SK-N-SH (cell line): ENCODE measurements at regions not wholly inside any gene's neighbourhood (a gene's known extent, or its start where the extent isn't known, plus 50 kb on each side); places are given as distances from the start of the nearest gene placed in this dataset.

Source experiments
- CTCF ChIA-PET: fragments of 300-600, 350-600 bp; formaldehyde crosslinking; extraction: SDS; loops from one replicate; lab custom pipeline; 2021; lab: Yijun Ruan, JAX
- POLR2A ChIA-PET: fragments of 350-600 bp; sonication (Branson Sonifier 250); formaldehyde crosslinking; extraction: SDS; loops from one replicate; lab custom pipeline; 2020; ENCODE audit warnings: antibody characterized with exemption, inconsistent platforms; lab: Yijun Ruan, JAX
- DNase-seq: peaks from one replicate; pipeline ENCODE4 v3.0.0; 2012
- H2AFZ ChIP-seq: fragments of 200-600 bp; sonication (generic); 2 replicates; pipeline ENCODE4 v1.8.1; 2016; ENCODE audit warnings: antibody characterized with exemption, mild to moderate bottlenecking, low read depth
- H3F3A ChIP-seq: fragments of 200-600 bp; sonication (generic); replicated peaks from 2 replicates; pipeline ENCODE3; 2016; ENCODE audit warnings: antibody characterized with exemption, mild to moderate bottlenecking; ENCODE audit not compliant: insufficient read depth
- H3K27ac ChIP-seq, 2 experiments: fragments of 200-500 bp in 1 of 2; fragments of 200-600 bp in 1 of 2; sonication (Bioruptor generic) in 1 of 2; sonication (generic), shearing (Covaris generic) in 1 of 2; 2 replicates each; pipeline versions ENCODE4 v1.5.1 to v1.6.1; 2014 to 2016; ENCODE audit warnings: low read depth in 2 of 2, inconsistent platforms in 1 of 2, low read length in 1 of 2, mild to moderate bottlenecking in 1 of 2, mixed read lengths in 1 of 2
- H3K27me3 ChIP-seq: fragments of 200-600 bp; sonication (generic), shearing (Covaris generic); 2 replicates; pipeline ENCODE4 v1.6.1; 2016; ENCODE audit warnings: mixed run types; ENCODE audit not compliant: insufficient read depth
- H3K36me3 ChIP-seq, 2 experiments: fragments of 200-500 bp in 1 of 2; fragments of 200-600 bp in 1 of 2; sonication (Bioruptor generic) in 1 of 2; sonication (generic) in 1 of 2; replicated peaks in 1 of 2; 2 replicates each; pipeline versions ENCODE3 to v1.5.1; 2014 to 2016; ENCODE audit warnings: low read length in 1 of 2, mild to moderate bottlenecking in 1 of 2; ENCODE audit not compliant: insufficient read depth in 2 of 2, control insufficient read depth in 1 of 2
- H3K4me1 ChIP-seq, 2 experiments: fragments of 200-500 bp in 1 of 2; fragments of 200-600 bp in 1 of 2; sonication (Bioruptor generic) in 1 of 2; sonication (generic), shearing (Covaris generic) in 1 of 2; 2 replicates each; pipeline versions ENCODE4 v1.5.1 to v1.6.1; 2014 to 2016; ENCODE audit warnings: low read depth in 1 of 2, low read length in 1 of 2, mixed run types in 1 of 2; ENCODE audit not compliant: insufficient read depth in 2 of 2, control insufficient read depth in 1 of 2
- H3K4me2 ChIP-seq: fragments of 200-600 bp; sonication (generic), shearing (Covaris generic); 2 replicates; pipeline ENCODE4 v1.6.1; 2017; ENCODE audit warnings: mixed run types
- H3K4me3 ChIP-seq, 2 experiments: fragments of 200-500 bp in 1 of 2; fragments of 200-600 bp in 1 of 2; sonication (Bioruptor generic) in 1 of 2; sonication (generic), shearing (Covaris generic) in 1 of 2; 2 replicates each; pipeline versions ENCODE4 v1.5.1 to v1.8.1; 2014 to 2016; ENCODE audit warnings: low read depth in 2 of 2, inconsistent platforms in 1 of 2, low read length in 1 of 2, mild to moderate bottlenecking in 1 of 2, mixed read lengths in 1 of 2, moderate library complexity in 1 of 2
- H3K79me2 ChIP-seq: fragments of 200-600 bp; sonication (generic); 2 replicates; pipeline ENCODE4 v1.8.1; 2017; ENCODE audit warnings: mild to moderate bottlenecking; ENCODE audit not compliant: insufficient read depth
- H3K9ac ChIP-seq: fragments of 200-600 bp; sonication (generic); 2 replicates; pipeline ENCODE4 v1.6.1; 2017; ENCODE audit warnings: mixed run types
- H3K9me2 ChIP-seq: fragments of 200-600 bp; sonication (generic); 2 replicates; pipeline ENCODE4 v1.6.1; 2017; ENCODE audit warnings: mixed run types
- H3K9me3 ChIP-seq: fragments of 200-600 bp; sonication (generic); 2 replicates; pipeline ENCODE4 v1.6.1; 2017; ENCODE audit warnings: mixed run types, mild to moderate bottlenecking, moderate library complexity
- H4K20me1 ChIP-seq: fragments of 200-600 bp; sonication (generic); 2 replicates; pipeline ENCODE4 v1.6.1; 2017; ENCODE audit warnings: mild to moderate bottlenecking, mixed run types; ENCODE audit not compliant: insufficient read depth
- CHD2 ChIP-seq: fragments of 150-350 bp; IDR thresholded peaks from 2 replicates; pipeline ENCODE4 v1.6.1; 2018; ENCODE audit warnings: low read length; ENCODE audit not compliant: partially characterized antibody
- ELF1 ChIP-seq: IDR thresholded peaks from 2 replicates; pipeline ENCODE4 v1.4.0; 2012
- EP300 ChIP-seq, 2 experiments: IDR thresholded peaks; 2 replicates each; pipeline versions ENCODE4 v1.4.0 to v1.6.1; 2012; ENCODE audit warnings: borderline replicate concordance in 1 of 2, low read depth in 1 of 2, low read length in 1 of 2
- EZH2phosphoT487 ChIP-seq: fragments of 200-600 bp; sonication (generic); IDR thresholded peaks from 2 replicates; pipeline ENCODE4 v1.6.1; 2017; ENCODE audit warnings: low read depth, mixed run types, mild to moderate bottlenecking, antibody characterized with exemption, moderate library complexity, borderline replicate concordance
- FOXJ3 ChIP-seq: sonication (generic); formaldehyde crosslinking; IDR thresholded peaks from 2 replicates; pipeline ENCODE4 v1.5.1; 2020; ENCODE audit warnings: mild to moderate bottlenecking, missing genetic modification reagents
- GABPA ChIP-seq: IDR thresholded peaks from 2 replicates; pipeline ENCODE4 v1.4.0; 2012; ENCODE audit warnings: low read depth, mild to moderate bottlenecking
- JUND ChIP-seq: IDR thresholded peaks from 2 replicates; pipeline ENCODE4 v1.4.0; 2012
- MXI1 ChIP-seq: IDR thresholded peaks from 2 replicates; pipeline ENCODE4 v1.6.1; 2012; ENCODE audit warnings: mild to moderate bottlenecking, low read depth, low read length, improper control_type of control experiment
- NRF1 ChIP-seq: IDR thresholded peaks from 2 replicates; pipeline ENCODE4 v1.6.1; 2012; ENCODE audit warnings: low read depth, mild to moderate bottlenecking, low read length
- PBX3 ChIP-seq: IDR thresholded peaks from 2 replicates; pipeline ENCODE4; 2012
- RCOR1 ChIP-seq: fragments of 150-350 bp; IDR thresholded peaks from 2 replicates; pipeline ENCODE4 v1.6.1; 2017; ENCODE audit warnings: antibody characterized with exemption, low read length
- REST ChIP-seq: IDR thresholded peaks from 2 replicates; pipeline ENCODE4 v1.6.1; 2012; ENCODE audit warnings: mild to moderate bottlenecking, low read depth, low read length, moderate library complexity
- RFX5 ChIP-seq: IDR thresholded peaks from 2 replicates; pipeline ENCODE4 v1.6.1; 2012; ENCODE audit warnings: mild to moderate bottlenecking, improper control_type of control experiment, low read length
- SIN3A ChIP-seq: IDR thresholded peaks from 2 replicates; pipeline ENCODE4 v1.6.1; 2012; ENCODE audit warnings: low read depth, mild to moderate bottlenecking, low read length, moderate library complexity, borderline replicate concordance
- SMC3 ChIP-seq: IDR thresholded peaks from 2 replicates; pipeline ENCODE4 v1.6.1; 2012; ENCODE audit warnings: low read depth, low read length, improper control_type of control experiment
- TCF12 ChIP-seq: IDR thresholded peaks from 2 replicates; pipeline ENCODE4 v1.4.0; 2012
- WGBS: methylation state at CpG from one replicate; pipeline ENCODE4 v1.1.6; 2017; ENCODE audit warnings: low lambda C conversion rate; 5-methylcytosine and 5-hydroxymethylcytosine counted together
- TF ChIP-seq, protein P1 (sequence below): fragments of 150-350 bp; IDR thresholded peaks from 2 replicates; pipeline ENCODE4 v1.6.1; 2016; ENCODE audit warnings: mild to moderate bottlenecking, low read depth, low read length
- TF ChIP-seq, protein P2 (sequence below): fragments of 200-600 bp; sonication (generic); IDR thresholded peaks from 2 replicates; pipeline ENCODE4 v1.6.1; 2017; ENCODE audit warnings: antibody characterized with exemption, mild to moderate bottlenecking, moderate library complexity
- TF ChIP-seq, protein P3 (sequence below): IDR thresholded peaks from 2 replicates; pipeline ENCODE4 v1.4.0; 2012; ENCODE audit warnings: low read depth, borderline replicate concordance

GRCh38 chr16:77116856-77117255 is 74.1 kb upstream of the MON1B start:
- Histone ChIP-seq H3K36me3 (no peaks in the 10 kb centered on the region), H3K27me3 (no peaks in the 10 kb centered on the region), H4K20me1 (no peaks in the 10 kb centered on the region), H3K4me3 (no peak overlapping the region), H3K9me3 (no peaks in the 10 kb centered on the region), H3F3A (no peaks in the 10 kb centered on the region), H2AFZ (no peak overlapping the region), H3K4me2 (no peak overlapping the region), H3K27ac (no peak overlapping the region), H3K9ac (no peak overlapping the region), H3K4me1 (peaks cover 0 to 5% of the 10 kb centered on the region in 2 experiments; a peak in 2 of 4 replicates), H3K9me2 (no peaks in the 10 kb centered on the region), H3K79me2 (no peaks in the 10 kb centered on the region)
- no peak for DNase-seq
- ChIA-PET CTCF (no interaction called here), POLR2A (no interaction called here)
- TF ChIP-seq SIN3A (no peak), ELF1 (no peak), JUND (no peak), TCF12 (no peak), REST (no peak), RFX5 (no peak), EP300 (IDR thresholded peaks at IDR 0.05; ENCODE audit: borderline replicate concordance in 1 of 2, low read depth in 1 of 2, low read length in 1 of 2) (no peak), GABPA (no peak), PBX3 (no peak), NRF1 (no peak), CHD2 (no peak), EZH2phosphoT487 (no peak), MXI1 (no peak), FOXJ3 (CRISPR knock-in tag) (no peak), SMC3 (no peak), RCOR1 (no peak)
- TF ChIP-seq, protein P1, sequence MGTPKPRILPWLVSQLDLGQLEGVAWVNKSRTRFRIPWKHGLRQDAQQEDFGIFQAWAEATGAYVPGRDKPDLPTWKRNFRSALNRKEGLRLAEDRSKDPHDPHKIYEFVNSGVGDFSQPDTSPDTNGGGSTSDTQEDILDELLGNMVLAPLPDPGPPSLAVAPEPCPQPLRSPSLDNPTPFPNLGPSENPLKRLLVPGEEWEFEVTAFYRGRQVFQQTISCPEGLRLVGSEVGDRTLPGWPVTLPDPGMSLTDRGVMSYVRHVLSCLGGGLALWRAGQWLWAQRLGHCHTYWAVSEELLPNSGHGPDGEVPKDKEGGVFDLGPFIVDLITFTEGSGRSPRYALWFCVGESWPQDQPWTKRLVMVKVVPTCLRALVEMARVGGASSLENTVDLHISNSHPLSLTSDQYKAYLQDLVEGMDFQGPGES = no peak
- TF ChIP-seq, protein P2, sequence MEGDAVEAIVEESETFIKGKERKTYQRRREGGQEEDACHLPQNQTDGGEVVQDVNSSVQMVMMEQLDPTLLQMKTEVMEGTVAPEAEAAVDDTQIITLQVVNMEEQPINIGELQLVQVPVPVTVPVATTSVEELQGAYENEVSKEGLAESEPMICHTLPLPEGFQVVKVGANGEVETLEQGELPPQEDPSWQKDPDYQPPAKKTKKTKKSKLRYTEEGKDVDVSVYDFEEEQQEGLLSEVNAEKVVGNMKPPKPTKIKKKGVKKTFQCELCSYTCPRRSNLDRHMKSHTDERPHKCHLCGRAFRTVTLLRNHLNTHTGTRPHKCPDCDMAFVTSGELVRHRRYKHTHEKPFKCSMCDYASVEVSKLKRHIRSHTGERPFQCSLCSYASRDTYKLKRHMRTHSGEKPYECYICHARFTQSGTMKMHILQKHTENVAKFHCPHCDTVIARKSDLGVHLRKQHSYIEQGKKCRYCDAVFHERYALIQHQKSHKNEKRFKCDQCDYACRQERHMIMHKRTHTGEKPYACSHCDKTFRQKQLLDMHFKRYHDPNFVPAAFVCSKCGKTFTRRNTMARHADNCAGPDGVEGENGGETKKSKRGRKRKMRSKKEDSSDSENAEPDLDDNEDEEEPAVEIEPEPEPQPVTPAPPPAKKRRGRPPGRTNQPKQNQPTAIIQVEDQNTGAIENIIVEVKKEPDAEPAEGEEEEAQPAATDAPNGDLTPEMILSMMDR = no peak
- TF ChIP-seq, protein P3, sequence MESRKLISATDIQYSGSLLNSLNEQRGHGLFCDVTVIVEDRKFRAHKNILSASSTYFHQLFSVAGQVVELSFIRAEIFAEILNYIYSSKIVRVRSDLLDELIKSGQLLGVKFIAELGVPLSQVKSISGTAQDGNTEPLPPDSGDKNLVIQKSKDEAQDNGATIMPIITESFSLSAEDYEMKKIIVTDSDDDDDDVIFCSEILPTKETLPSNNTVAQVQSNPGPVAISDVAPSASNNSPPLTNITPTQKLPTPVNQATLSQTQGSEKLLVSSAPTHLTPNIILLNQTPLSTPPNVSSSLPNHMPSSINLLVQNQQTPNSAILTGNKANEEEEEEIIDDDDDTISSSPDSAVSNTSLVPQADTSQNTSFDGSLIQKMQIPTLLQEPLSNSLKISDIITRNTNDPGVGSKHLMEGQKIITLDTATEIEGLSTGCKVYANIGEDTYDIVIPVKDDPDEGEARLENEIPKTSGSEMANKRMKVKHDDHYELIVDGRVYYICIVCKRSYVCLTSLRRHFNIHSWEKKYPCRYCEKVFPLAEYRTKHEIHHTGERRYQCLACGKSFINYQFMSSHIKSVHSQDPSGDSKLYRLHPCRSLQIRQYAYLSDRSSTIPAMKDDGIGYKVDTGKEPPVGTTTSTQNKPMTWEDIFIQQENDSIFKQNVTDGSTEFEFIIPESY = no peak
- 11% methylated on average over 2 of the region's 2 CpGs for WGBS
